B cell (primary cell): ENCODE measurements at regions not wholly inside any gene's neighbourhood (a gene's known extent, or its start where the extent isn't known, plus 50 kb on each side); places are given as distances from the start of the nearest gene placed in this dataset.

Experiments
- EZH2 ChIP-seq: IDR thresholded peaks from 2 replicates; pipeline ENCODE4 v1.6.1; 2012; ENCODE audit warnings: borderline replicate concordance, low read depth, mild to moderate bottlenecking, moderate library complexity, low read length; ENCODE audit not compliant: insufficient read depth, poor library complexity, severe bottlenecking
- TF ChIP-seq, protein P1 (sequence below): fragments of 200-600 bp; IDR thresholded peaks from one replicate; pipeline ENCODE4 v1.8.0; 2022; ENCODE audit warnings: antibody characterized with exemption, mild to moderate bottlenecking

DNA sequence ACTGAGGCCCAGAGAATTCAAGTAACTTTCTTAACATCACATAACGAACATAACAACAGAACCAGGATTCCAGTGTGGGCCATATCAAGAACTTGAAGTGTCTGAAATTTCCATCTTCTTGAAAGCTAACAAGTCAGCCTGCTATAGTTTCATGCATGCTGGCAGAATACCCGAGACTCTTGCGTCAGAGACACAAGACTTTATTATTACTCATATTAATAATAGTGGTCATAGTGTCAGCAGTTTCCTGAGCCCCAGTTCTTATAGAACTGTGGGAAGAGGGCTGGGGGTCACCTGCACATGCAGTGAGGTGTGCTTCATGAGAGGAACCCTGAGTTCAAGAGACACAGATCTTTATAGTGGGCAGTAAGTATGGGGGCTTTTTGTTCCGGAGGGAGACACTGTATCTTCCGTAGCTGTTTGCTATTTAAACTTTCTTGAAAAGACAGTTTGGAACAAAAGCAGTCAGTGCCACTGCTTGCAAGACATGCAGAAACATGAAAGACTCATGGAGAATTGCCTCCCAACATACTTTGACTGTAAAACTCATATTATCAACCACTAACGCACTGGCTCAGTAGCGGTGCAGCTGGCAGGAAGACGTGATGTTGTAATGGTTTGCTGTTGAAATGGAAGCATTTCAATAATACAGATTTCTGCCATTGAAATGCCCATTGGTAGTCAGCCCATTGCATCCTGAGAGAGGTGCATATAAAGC, 339.2 kb downstream of the ADGRL2 start:
- TF ChIP-seq, protein P1, sequence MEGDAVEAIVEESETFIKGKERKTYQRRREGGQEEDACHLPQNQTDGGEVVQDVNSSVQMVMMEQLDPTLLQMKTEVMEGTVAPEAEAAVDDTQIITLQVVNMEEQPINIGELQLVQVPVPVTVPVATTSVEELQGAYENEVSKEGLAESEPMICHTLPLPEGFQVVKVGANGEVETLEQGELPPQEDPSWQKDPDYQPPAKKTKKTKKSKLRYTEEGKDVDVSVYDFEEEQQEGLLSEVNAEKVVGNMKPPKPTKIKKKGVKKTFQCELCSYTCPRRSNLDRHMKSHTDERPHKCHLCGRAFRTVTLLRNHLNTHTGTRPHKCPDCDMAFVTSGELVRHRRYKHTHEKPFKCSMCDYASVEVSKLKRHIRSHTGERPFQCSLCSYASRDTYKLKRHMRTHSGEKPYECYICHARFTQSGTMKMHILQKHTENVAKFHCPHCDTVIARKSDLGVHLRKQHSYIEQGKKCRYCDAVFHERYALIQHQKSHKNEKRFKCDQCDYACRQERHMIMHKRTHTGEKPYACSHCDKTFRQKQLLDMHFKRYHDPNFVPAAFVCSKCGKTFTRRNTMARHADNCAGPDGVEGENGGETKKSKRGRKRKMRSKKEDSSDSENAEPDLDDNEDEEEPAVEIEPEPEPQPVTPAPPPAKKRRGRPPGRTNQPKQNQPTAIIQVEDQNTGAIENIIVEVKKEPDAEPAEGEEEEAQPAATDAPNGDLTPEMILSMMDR: no peak
- no peak for TF ChIP-seq EZH2
